PC-3 (cell line): ENCODE measurements at regions not wholly inside any gene's neighbourhood (a gene's known extent, or its start where the extent isn't known, plus 50 kb on each side); places are given as distances from the start of the nearest gene placed in this dataset.

Experiments
- ATAC-seq: fragments of 200-7000 bp; cut with Tn5 transposase; 2 replicates; pipeline ENCODE4 v1.9.1; 2020; ENCODE audit warnings: mild to moderate bottlenecking, moderate library complexity
- BruUV-seq: library from RNA; stranded (reverse); fragments of 400-500 nt; replicated peaks from 2 replicates; lab custom pipeline; 2021; lab: Mats Ljungman, UMichigan
- CTCF ChIA-PET: fragments of 300-600 bp; sonication (Branson Sonifier 250); formaldehyde crosslinking; loops from one replicate; lab custom pipeline; 2022; ENCODE audit warnings: antibody characterized with exemption; lab: Charles Lee
- POLR2A ChIA-PET: fragments of 300-600 bp; sonication (Branson Sonifier 250); formaldehyde crosslinking; loops from one replicate; lab custom pipeline; 2022; ENCODE audit warnings: antibody characterized with exemption; ENCODE audit not compliant: unreplicated experiment; lab: Charles Lee
- DNase-seq: peaks from one replicate; pipeline ENCODE4 v3.0.0-alpha.2; 2015
- H2AFZ ChIP-seq: fragments of 300-600 bp; sonication (generic); 2 replicates; pipeline ENCODE4 v1.6.0; 2016; ENCODE audit warnings: antibody characterized with exemption, low read length
- H3F3A ChIP-seq: fragments of 300-600 bp; sonication (generic); one replicate; pipeline ENCODE4 v1.6.0; 2017; ENCODE audit warnings: antibody characterized with exemption, low read length, control low read depth, mild to moderate bottlenecking; ENCODE audit not compliant: unreplicated experiment
- H3K27ac ChIP-seq: fragments of 300-600 bp; sonication (generic); 2 replicates; pipeline ENCODE4 v1.5.1; 2016; ENCODE audit warnings: mild to moderate bottlenecking, low read length
- H3K27me3 ChIP-seq: fragments of 300-600 bp; sonication (generic); 2 replicates; pipeline ENCODE4 v1.6.1; 2016; ENCODE audit warnings: low read length, mixed read lengths
- H3K36me3 ChIP-seq: fragments of 300-600 bp; sonication (generic); 2 replicates; pipeline ENCODE4 v1.6.1; 2016; ENCODE audit warnings: low read depth, mixed run types, low read length, mixed read lengths
- H3K4me1 ChIP-seq: fragments of 300-600 bp; sonication (generic); 2 replicates; pipeline ENCODE4 v1.5.1; 2016; ENCODE audit warnings: low read length; ENCODE audit not compliant: insufficient read depth
- H3K4me2 ChIP-seq: fragments of 300-600 bp; sonication (generic); 2 replicates; pipeline ENCODE4 v1.6.0; 2016; ENCODE audit warnings: low read length
- H3K4me3 ChIP-seq: fragments of 300-600 bp; sonication (generic); 2 replicates; pipeline ENCODE4 v1.5.1; 2016; ENCODE audit warnings: mild to moderate bottlenecking, low read length, mixed read lengths
- H3K79me2 ChIP-seq: fragments of 300-600 bp; sonication (generic); 2 replicates; pipeline ENCODE4 v1.6.1; 2017; ENCODE audit warnings: low read length, mixed read lengths
- H3K9ac ChIP-seq: fragments of 300-600 bp; sonication (generic); 2 replicates; pipeline ENCODE4 v1.6.0; 2016; ENCODE audit warnings: mild to moderate bottlenecking, low read length
- H3K9me2 ChIP-seq: fragments of 300-600 bp; sonication (generic); replicated peaks from 2 replicates; pipeline ENCODE4 v1.6.1; 2016; ENCODE audit warnings: mixed run types, low read length, mixed read lengths
- H3K9me3 ChIP-seq: fragments of 300-600 bp; sonication (generic); 2 replicates; pipeline ENCODE4 v1.6.1; 2016; ENCODE audit warnings: low read length, mixed read lengths
- H4K20me1 ChIP-seq: fragments of 300-600 bp; sonication (generic); 2 replicates; pipeline ENCODE4 v1.6.1; 2016; ENCODE audit warnings: low read length, mixed read lengths
- EZH2 ChIP-seq: fragments of 300-600 bp; sonication (generic); IDR thresholded peaks from one replicate; pipeline ENCODE4 v1.6.1; 2017; ENCODE audit warnings: antibody characterized with exemption, mild to moderate bottlenecking, low read length; ENCODE audit not compliant: unreplicated experiment
- EZH2phosphoT487 ChIP-seq: fragments of 300-600 bp; sonication (generic); IDR thresholded peaks from 2 replicates; pipeline ENCODE4 v1.6.1; 2018; ENCODE audit warnings: mild to moderate bottlenecking, antibody characterized with exemption, low read length, borderline replicate concordance
- intact Hi-C: fragments of 100-400 bp; cut with micrococcal nuclease; formaldehyde crosslinking; loops from 2 replicates; pipeline ENCODE4 v1.9.0; 2023
- TF ChIP-seq, protein P1 (sequence below): fragments of 300-600 bp; sonication (generic); conservative IDR thresholded peaks from 2 replicates; pipeline ENCODE4 v1.5.1; 2017; ENCODE audit warnings: antibody characterized with exemption, low read depth, mild to moderate bottlenecking, low read length

- ATAC-seq (no peak), DNase-seq (no peak)
- Histone ChIP-seq H3K27me3 (no peaks in the 10 kb centered on the region), H3K9ac (no peak overlapping the region), H3K79me2 (no peaks in the 10 kb centered on the region), H3K9me3 (no peaks in the 10 kb centered on the region), H4K20me1 (no peaks in the 10 kb centered on the region), H3K9me2 (no peaks in the 10 kb centered on the region), H3F3A (no peaks in the 10 kb centered on the region), H3K4me3 (no peak overlapping the region), H3K4me2 (no peak overlapping the region), H3K27ac (no peak overlapping the region), H2AFZ (no peak overlapping the region), H3K36me3 (no peaks in the 10 kb centered on the region), H3K4me1 (peaks cover 6% of the 10 kb centered on the region)
- intact Hi-C loops: no loop called here
- ChIA-PET CTCF (no interaction called here), POLR2A (no interaction called here)
- BruUV-seq: no TSS peak
- TF ChIP-seq, protein P1, sequence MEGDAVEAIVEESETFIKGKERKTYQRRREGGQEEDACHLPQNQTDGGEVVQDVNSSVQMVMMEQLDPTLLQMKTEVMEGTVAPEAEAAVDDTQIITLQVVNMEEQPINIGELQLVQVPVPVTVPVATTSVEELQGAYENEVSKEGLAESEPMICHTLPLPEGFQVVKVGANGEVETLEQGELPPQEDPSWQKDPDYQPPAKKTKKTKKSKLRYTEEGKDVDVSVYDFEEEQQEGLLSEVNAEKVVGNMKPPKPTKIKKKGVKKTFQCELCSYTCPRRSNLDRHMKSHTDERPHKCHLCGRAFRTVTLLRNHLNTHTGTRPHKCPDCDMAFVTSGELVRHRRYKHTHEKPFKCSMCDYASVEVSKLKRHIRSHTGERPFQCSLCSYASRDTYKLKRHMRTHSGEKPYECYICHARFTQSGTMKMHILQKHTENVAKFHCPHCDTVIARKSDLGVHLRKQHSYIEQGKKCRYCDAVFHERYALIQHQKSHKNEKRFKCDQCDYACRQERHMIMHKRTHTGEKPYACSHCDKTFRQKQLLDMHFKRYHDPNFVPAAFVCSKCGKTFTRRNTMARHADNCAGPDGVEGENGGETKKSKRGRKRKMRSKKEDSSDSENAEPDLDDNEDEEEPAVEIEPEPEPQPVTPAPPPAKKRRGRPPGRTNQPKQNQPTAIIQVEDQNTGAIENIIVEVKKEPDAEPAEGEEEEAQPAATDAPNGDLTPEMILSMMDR: no peak
- no peak for TF ChIP-seq EZH2phosphoT487
- TF ChIP-seq EZH2: no peak
These were observed 495.7 kb upstream of the JARID2 start for GRCh38 chr6:14750059-14750661.

- H4K20me1 ChIP-seq: no peaks in the 10 kb centered on the region
- H2AFZ ChIP-seq: no peak overlapping the region
- TF ChIP-seq, protein P1: no peak
- TF ChIP-seq EZH2 (no peak), EZH2phosphoT487 (no peak)
- H3K9me3 ChIP-seq: no peaks in the 10 kb centered on the region
- no peak overlapping the region for H3K4me3 ChIP-seq
- H3K27me3 ChIP-seq: no peaks in the 10 kb centered on the region
- POLR2A ChIA-PET: no interaction called here
- no peaks in the 10 kb centered on the region for H3K9me2 ChIP-seq
- DNase-seq (no peak), ATAC-seq (no peak)
- CTCF ChIA-PET: no interaction called here
- H3K9ac ChIP-seq: no peak overlapping the region
- no peak overlapping the region for H3K27ac ChIP-seq
- no TSS peak for BruUV-seq
- H3F3A ChIP-seq: no peaks in the 10 kb centered on the region
- intact Hi-C loops: no loop called here
- no peaks in the 10 kb centered on the region for H3K4me1 ChIP-seq
- H3K79me2 ChIP-seq: no peaks in the 10 kb centered on the region
- H3K36me3 ChIP-seq: no peaks in the 10 kb centered on the region
- H3K4me2 ChIP-seq: no peak overlapping the region
These were observed 494.2 kb upstream of the JARID2 start for GRCh38 chr6:14751645-14752175.

- CTCF ChIA-PET: no interaction called here
- Histone ChIP-seq H3K9me3 (no peaks in the 10 kb centered on the region), H3F3A (no peaks in the 10 kb centered on the region), H3K36me3 (no peaks in the 10 kb centered on the region), H3K27ac (no peak overlapping the region), H3K79me2 (no peaks in the 10 kb centered on the region), H2AFZ (no peak overlapping the region), H4K20me1 (no peaks in the 10 kb centered on the region), H3K9me2 (no peaks in the 10 kb centered on the region), H3K4me1 (peaks cover 15% of the 10 kb centered on the region), H3K4me2 (no peak overlapping the region), H3K27me3 (no peaks in the 10 kb centered on the region), H3K9ac (no peak overlapping the region), H3K4me3 (no peak overlapping the region)
- ATAC-seq (no peak), DNase-seq (no peak)
- BruUV-seq: no TSS peak
- POLR2A ChIA-PET: no interaction called here
- intact Hi-C loops: no loop called here
- TF ChIP-seq EZH2 (no peak), EZH2phosphoT487 (no peak)
- TF ChIP-seq, protein P1: no peak
These were observed 490.9 kb upstream of the JARID2 start for GRCh38 chr6:14754751-14755513.
